OCI-LY3 (cell line): ENCODE measurements at regions not wholly inside any gene's neighbourhood (a gene's known extent, or its start where the extent isn't known, plus 50 kb on each side); places are given as distances from the start of the nearest gene placed in this dataset.

Experiments used
- EZH2phosphoT487 ChIP-seq: fragments of 200-600 bp; shearing (Covaris generic); IDR thresholded peaks from 2 replicates; pipeline ENCODE4 v1.6.1; 2018; ENCODE audit warnings: antibody characterized with exemption, mixed run types, low read depth
- TF ChIP-seq, protein P1 (sequence below): fragments of 200-600, 300-600 bp; sonication (generic); IDR thresholded peaks from 2 replicates; pipeline ENCODE4 v1.5.1; 2014; ENCODE audit warnings: antibody characterized with exemption, low read length, low read depth

DNA sequence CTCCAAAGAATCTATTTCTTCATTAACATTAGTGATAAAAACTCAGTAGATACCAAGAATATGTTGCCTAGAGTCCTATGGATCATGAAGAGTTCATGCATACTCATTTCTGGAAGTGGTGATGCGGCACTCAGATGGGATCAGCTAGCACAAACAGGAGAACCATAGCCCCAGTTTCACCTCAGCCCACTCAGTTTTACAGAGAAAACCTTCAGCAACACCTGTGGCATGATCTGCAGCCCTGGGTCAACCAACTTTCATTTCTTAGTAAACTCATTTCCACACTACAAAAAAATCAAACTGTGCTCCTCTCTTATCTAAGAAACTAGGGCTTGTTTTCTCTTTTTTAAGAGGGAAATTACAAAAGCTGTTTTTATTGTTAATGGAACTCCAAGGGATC, 569.4 kb downstream of the CCDC85A start:
- TF ChIP-seq, protein P1, sequence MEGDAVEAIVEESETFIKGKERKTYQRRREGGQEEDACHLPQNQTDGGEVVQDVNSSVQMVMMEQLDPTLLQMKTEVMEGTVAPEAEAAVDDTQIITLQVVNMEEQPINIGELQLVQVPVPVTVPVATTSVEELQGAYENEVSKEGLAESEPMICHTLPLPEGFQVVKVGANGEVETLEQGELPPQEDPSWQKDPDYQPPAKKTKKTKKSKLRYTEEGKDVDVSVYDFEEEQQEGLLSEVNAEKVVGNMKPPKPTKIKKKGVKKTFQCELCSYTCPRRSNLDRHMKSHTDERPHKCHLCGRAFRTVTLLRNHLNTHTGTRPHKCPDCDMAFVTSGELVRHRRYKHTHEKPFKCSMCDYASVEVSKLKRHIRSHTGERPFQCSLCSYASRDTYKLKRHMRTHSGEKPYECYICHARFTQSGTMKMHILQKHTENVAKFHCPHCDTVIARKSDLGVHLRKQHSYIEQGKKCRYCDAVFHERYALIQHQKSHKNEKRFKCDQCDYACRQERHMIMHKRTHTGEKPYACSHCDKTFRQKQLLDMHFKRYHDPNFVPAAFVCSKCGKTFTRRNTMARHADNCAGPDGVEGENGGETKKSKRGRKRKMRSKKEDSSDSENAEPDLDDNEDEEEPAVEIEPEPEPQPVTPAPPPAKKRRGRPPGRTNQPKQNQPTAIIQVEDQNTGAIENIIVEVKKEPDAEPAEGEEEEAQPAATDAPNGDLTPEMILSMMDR = no peak
- TF ChIP-seq EZH2phosphoT487 = no peak
